ENCODE measurements at regions not wholly inside any gene's neighbourhood (a gene's known extent, or its start where the extent isn't known, plus 50 kb on each side); places are given as distances from the start of the nearest gene placed in this dataset.

GRCh38 chr6:147900247-147900830 lies 391.8 kb downstream of the SAMD5 start:
- H3K27me3 ChIP-seq (ENCODE audit: control insufficient read depth, insufficient read depth, low read length), result no peaks in the 10 kb centered on the region
- H3K23ac ChIP-seq (ENCODE audit: low read depth, low read length), result no peak overlapping the region
- no peak overlapping the region for H3K4me3 ChIP-seq (ENCODE audit: insufficient read depth, low read depth, low read length)
- H3K4ac ChIP-seq (ENCODE audit: low read depth, low read length), result no peak overlapping the region
- H3K36me3 ChIP-seq (ENCODE audit: control insufficient read depth, insufficient read depth, low read length), result no peaks in the 10 kb centered on the region
- H3K14ac ChIP-seq (replicated peaks; ENCODE audit: low read depth, low read length), result no peak overlapping the region
- no peak overlapping the region for H2BK15ac ChIP-seq (ENCODE audit: low read depth, low read length)
- in situ Hi-C loops (cut with MboI; ENCODE audit: low sequenced_read_pairs), result no loop called here
- no peak overlapping the region for H2AK9ac ChIP-seq (replicated peaks; ENCODE audit: low read depth, low read length, poor library complexity)
- no peaks in the 10 kb centered on the region for H4K20me1 ChIP-seq (ENCODE audit: insufficient read depth, low read length)
- TF ChIP-seq CEBPB (IDR thresholded peaks at IDR 0.05; ENCODE audit: low read depth, low read length), result no peak
- no peak for TF ChIP-seq FOS (IDR thresholded peaks at IDR 0.05; ENCODE audit: low read depth, low read length)
- TF ChIP-seq, protein P1, sequence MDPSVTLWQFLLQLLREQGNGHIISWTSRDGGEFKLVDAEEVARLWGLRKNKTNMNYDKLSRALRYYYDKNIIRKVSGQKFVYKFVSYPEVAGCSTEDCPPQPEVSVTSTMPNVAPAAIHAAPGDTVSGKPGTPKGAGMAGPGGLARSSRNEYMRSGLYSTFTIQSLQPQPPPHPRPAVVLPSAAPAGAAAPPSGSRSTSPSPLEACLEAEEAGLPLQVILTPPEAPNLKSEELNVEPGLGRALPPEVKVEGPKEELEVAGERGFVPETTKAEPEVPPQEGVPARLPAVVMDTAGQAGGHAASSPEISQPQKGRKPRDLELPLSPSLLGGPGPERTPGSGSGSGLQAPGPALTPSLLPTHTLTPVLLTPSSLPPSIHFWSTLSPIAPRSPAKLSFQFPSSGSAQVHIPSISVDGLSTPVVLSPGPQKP (IDR thresholded peaks at IDR 0.05; ENCODE audit: borderline replicate concordance, low read depth, low read length), result no peak
- no peak for TF ChIP-seq RFX5 (IDR thresholded peaks at IDR 0.05; ENCODE audit: low read depth, low read length)
- TF ChIP-seq BHLHE40 (IDR thresholded peaks at IDR 0.05; ENCODE audit: low read depth, low read length), result no peak
- TF ChIP-seq, protein P2, sequence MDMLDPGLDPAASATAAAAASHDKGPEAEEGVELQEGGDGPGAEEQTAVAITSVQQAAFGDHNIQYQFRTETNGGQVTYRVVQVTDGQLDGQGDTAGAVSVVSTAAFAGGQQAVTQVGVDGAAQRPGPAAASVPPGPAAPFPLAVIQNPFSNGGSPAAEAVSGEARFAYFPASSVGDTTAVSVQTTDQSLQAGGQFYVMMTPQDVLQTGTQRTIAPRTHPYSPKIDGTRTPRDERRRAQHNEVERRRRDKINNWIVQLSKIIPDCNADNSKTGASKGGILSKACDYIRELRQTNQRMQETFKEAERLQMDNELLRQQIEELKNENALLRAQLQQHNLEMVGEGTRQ (IDR thresholded peaks at IDR 0.05; ENCODE audit: low read depth, low read length), result no peak
- no peak for TF ChIP-seq RAD21 (IDR thresholded peaks at IDR 0.05; ENCODE audit: low read length)
- no peak for TF ChIP-seq MAZ (IDR thresholded peaks at IDR 0.05; ENCODE audit: borderline replicate concordance, low read depth, low read length)
- no peak for TF ChIP-seq RCOR1 (IDR thresholded peaks at IDR 0.05; ENCODE audit: insufficient replicate concordance, low read length)
- no peak for TF ChIP-seq CHD1 (IDR thresholded peaks at IDR 0.05; ENCODE audit: low read depth, low read length)
- no peak for TF ChIP-seq CTCF (conservative IDR thresholded peaks at IDR 0.05; ENCODE audit: low read depth, low read length)
- TF ChIP-seq MXI1 (IDR thresholded peaks at IDR 0.05; ENCODE audit: borderline replicate concordance, low read depth, low read length), result no peak
- no peak for TF ChIP-seq POLR2A (IDR thresholded peaks at IDR 0.05; ENCODE audit: low read depth, low read length)
- no peak for TF ChIP-seq NFE2L2 (IDR thresholded peaks at IDR 0.05; ENCODE audit: low read depth, low read length)
- TF ChIP-seq MAFK (IDR thresholded peaks at IDR 0.05; ENCODE audit: low read depth, low read length), result no peak
- TF ChIP-seq SMC3 (IDR thresholded peaks at IDR 0.05; ENCODE audit: low read depth, low read length), result no peak
- ATAC-seq (ENCODE audit: low read depth), result no peak
- H3K9ac ChIP-seq (ENCODE audit: low read depth, low read length), result no peak overlapping the region
- H3K9me3 ChIP-seq (ENCODE audit: control insufficient read depth, insufficient read depth, low read length), result no peaks in the 10 kb centered on the region
- no TSS peak for BruUV-seq (replicated peaks)
- H2BK5ac ChIP-seq (ENCODE audit: low read depth, low read length, poor library complexity, severe bottlenecking), result no peak overlapping the region
- POLR2A ChIA-PET (ENCODE audit: unreplicated experiment), result no interaction called here
- no peaks in the 10 kb centered on the region for H3K79me1 ChIP-seq (ENCODE audit: low read depth in 1 of 2, low read length in 2 of 2)
- no peak overlapping the region for H3K27ac ChIP-seq (ENCODE audit: insufficient read depth, low read length)
- intact Hi-C loops (cut with micrococcal nuclease), result no loop called here
- H2AFZ ChIP-seq (replicated peaks; ENCODE audit: low read length, poor library complexity), result no peak overlapping the region
- H2AK5ac ChIP-seq (ENCODE audit: low read depth, low read length), result no peak overlapping the region
- H3K18ac ChIP-seq (ENCODE audit: low read depth, low read length), result no peak overlapping the region
- H3K56ac ChIP-seq (ENCODE audit: extremely low read depth, insufficient read depth, low read length), result no peak overlapping the region
- CTCF ChIA-PET, result no interaction called here
- no peak overlapping the region for H4K5ac ChIP-seq (ENCODE audit: low read depth, low read length)
- H4K91ac ChIP-seq (ENCODE audit: insufficient read depth, low read depth, low read length), result no peak overlapping the region
- peak; percentile 18 for DNase-seq
- H3K9me1 ChIP-seq (ENCODE audit: insufficient read depth, low read length), result no peaks in the 10 kb centered on the region
- no peak overlapping the region for H2BK20ac ChIP-seq (ENCODE audit: low read depth, low read length)
- 55% methylated on average over 5 of the region's 12 CpGs; no CpG with 5 or more reads in 1 of the 2 experiments for WGBS, 2 experiments (ENCODE audit: extremely low coverage in 2 of 2, insufficient read length in 1 of 2)
- dilution Hi-C loops (cut with HindIII; ENCODE audit: low sequenced_read_pairs, unreplicated experiment), result no loop called here
- H2BK120ac ChIP-seq (ENCODE audit: low read depth, low read length), result no peak overlapping the region
- H3K4me2 ChIP-seq (ENCODE audit: low read depth, low read length), result no peak overlapping the region
- H3K4me1 ChIP-seq (ENCODE audit: control insufficient read depth, insufficient read depth, low read length), result no peaks in the 10 kb centered on the region
- no peak overlapping the region for H4K8ac ChIP-seq (ENCODE audit: low read depth in 2 of 2, low read length in 2 of 2)

Data from IMR-90 (cell line).